NCI-H526 (cell line): ENCODE measurements at regions not wholly inside any gene's neighbourhood (a gene's known extent, or its start where the extent isn't known, plus 50 kb on each side); places are given as distances from the start of the nearest gene placed in this dataset.
"Not testable (repeated sequence)": the region's sequence is repeated elsewhere in the genome, so short reads cannot be mapped to it uniquely, and the experiment has no call there.

Source experiments
- DNase-seq, 2 experiments: peaks; one replicate each; lab custom pipeline; 2025; lab: John Stamatoyannopoulos, UW

DNA sequence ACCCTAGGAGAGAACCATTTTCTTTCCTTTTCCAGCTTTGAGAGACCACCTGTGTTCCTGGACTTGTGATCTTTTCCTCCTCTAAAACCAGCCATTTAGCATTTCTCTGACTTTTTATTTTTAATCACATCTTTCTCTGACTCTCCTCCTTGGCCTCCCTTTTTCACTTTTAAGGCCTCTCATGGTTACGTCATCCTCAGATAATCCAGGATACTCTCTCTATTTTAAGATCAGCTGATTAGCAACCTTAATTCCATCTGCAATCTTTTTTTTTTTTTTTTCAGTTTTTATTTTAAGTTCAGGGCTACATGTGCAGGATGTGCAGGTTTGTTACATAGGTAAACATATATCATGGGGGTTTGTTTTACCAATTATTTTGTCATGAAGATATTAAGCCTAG lies 54.0 kb downstream of the RFPL4B start:
- no peak for DNase-seq

DNA sequence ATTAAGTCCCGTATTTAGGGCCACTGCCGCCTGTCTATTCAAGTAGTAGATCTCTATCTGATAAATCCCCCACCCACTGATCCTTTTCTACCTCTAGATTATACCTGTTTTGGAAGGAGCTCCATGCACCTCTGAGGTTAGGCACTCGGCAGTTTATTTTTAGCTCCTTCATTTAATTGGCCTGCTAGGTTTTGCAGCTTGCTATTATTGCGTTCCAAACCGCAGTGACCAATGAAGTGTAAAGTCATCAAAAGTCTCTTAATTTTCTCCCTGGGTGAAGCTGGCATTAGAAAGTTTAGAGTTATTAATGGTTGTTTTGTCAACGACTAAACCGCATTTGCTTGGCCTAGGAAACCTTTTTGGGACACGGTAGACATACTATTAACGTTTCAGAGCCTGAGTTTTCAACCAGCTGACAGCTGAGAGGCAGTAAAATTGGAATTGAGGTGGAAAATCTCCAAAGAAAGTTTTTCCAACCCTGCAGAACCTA lies 60.0 kb downstream of the RFPL4B start:
- DNase-seq: no peak

DNA sequence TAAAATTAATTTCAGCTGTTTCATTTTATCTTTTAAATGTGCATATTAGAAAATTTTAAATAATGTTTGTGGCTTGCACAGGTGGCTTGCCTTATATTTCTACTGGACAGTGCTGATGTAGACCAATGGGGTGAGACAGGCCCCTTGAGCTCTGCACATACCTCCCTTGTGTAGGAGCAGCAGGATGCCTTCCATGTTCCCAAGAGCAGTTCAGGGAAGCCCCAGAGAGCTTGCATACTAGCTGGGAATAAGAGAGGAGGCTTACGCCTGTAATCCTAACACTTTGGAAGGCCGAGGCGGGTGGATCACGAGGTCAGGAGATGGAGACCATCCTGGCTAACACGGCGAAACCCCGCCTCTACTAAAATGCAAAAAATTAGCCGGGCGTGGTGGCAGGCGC lies 61.4 kb downstream of the RFPL4B start:
- no peak for DNase-seq

DNA sequence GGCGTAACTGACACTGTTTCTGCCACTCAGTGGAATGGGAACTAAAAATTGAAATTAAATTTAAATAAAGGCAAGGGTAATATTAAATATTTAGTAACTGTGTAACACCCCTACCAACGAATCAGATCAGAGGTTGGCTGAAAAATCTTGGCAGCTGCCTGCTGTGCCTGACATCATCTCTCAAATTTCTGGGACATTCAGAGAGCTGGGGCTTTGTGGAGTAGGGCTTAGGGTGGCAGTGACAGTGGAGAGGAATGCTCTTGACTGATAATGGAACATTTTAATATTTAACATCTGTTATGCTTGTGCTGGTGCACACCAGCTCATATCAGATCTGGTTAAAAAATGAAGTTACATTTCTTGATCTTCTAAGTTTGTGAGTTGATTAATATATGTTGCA lies 62.2 kb downstream of the RFPL4B start:
- DNase-seq: no peak

DNA sequence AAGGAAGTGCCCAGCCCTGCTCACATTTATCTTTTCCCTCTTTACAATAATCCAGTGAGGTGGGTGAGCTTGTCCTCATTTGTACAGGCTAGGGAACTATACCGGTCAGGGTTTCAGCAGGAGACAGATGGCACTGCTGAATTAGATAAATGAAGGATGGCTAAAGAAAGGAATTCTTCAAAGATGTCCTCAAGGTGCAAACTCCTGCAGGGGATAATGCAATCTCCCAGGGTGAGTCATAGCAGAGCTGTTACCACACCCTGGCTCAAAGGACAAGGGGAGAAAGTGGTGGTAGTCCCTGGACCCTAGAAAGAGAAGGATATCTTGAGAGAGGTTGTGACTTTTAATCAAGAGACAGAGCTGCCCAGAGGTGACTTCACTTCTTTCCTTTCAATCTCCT lies 66.7 kb downstream of the RFPL4B start:
- DNase-seq: no peak

DNA sequence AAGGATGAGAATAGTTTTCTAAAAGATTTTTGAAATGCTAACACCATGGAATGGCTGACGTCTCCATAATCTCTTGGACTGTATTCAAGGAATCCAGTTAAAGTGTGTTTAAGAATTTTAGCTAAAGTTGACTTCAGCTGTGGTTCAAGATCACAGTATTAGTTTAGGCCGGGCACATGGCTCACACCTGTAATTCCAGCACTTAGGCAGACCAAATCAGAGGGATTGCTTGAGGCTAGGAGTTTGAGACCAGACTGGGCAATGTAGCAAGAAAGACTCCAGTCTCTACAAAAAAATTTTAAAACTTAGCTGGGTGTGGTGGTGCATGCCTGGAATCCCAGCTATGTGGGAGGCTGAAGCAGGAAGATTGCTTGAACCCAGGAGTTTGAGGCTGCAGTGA lies 68.2 kb downstream of the RFPL4B start:
- no peak for DNase-seq

DNA sequence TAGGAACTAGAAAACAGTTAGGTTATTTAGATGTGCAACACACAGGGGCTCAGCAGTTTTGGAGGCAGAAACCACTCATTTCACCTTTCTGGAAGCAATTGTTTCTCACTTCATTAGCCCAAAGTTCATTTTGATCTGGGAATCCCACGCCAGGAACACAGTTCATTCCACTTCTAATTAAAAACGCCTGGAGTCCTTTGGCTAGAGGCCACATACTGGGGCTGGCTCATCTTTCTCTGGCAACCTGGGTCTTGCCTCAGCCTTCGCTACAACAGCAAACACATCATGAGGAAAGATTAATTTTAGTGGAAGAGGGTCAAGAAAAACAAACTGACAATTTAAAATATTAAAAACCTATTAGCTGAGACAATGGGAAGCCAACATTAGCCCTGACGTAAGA lies 69.7 kb downstream of the RFPL4B start:
- DNase-seq: no peak

DNA sequence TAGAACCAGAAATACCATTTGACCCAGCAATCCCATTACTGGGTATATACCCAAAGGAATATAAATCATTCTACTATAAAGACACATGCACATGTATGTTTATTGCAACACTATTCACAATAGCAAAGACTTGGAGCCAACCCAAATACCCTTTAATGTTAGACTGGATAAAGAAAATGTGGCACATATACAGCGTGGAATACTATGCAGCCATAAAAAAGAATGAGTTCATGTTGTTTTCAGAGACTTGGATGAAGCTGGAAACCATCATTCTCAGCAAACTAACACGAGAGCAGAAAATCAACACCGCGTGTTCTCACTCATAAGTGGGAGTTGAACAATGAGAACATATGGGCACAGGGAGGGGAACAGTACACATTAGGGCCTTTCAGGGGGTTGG lies 79.9 kb downstream of the RFPL4B start:
- not testable (repeated sequence) for DNase-seq

DNA sequence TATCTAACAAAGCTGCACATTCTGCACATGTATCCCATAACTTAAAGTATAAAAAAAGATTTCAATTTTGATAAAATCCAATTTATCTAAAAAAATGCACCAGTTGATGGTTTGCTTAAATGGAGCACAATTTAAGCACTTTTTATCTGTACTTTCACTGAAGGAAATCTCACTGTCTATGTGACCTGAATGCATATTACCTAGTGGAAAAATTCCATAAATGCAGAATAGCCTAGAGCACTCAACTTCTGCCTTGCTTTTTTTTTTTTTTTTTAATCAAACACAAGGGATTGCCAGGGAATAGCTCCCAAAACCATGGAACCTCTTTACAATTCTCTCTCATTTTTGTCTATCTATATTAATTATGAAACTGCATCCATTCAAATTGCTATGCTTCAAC lies 80.4 kb downstream of the RFPL4B start:
- DNase-seq: no peak

DNA sequence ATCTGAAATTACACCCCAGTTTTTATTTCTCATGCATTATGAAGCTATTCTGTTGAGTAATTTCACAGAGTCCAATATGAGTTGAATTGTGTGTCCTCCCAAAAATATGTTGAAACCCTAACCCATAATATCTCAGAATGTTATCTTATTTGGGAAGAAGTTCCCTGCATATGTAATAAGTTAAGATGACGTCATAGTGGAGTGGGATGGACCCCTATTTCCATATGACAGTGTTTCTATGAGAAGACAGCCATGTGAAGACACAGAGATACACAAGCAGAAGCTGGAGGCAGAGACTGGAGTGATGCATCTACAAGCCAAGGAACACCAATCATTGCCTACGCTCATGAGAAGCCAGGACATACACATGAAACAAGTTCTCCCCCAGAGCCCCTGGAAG lies 81.3 kb downstream of the RFPL4B start:
- no peak for DNase-seq

DNA sequence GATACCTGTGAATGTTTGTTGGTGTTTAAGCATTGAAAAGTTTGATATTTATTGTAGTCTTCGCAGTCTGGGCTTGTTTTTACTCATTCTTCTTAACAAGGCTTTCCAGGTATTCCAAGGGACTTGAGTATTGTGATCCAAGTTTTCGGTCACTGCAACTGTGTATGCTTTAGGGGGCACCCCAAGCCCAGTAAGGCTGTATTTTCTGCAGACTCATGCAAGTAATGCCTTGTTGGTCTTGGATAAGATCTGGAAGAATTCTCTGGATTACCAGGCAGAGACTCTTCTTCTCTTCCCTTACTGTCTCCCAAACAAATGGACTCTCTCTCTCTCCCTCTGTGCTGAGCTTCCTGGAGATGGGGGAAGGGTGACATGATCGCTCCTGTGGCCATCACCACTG lies 82.1 kb downstream of the RFPL4B start:
- peak in 1 of 2 experiments; percentile 16 for DNase-seq

DNA sequence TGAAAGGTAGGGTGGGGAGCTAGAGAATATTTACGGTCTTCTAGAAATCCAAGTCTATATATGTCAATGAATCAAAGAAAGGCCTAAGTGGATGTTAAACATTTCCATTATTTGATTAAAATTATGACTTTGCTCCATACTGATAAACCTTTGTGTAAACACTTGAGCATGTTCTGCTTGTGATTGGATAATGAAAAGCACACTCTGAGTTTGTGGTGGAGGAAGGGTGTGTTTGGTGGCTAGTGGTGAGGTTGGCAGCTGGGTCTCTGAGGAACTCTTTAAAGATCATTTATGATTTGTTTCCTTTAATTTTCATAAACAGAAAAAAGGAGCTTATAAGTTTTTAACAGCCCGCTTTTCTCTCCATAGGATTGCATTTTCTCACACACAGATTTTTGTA lies 84.7 kb downstream of the RFPL4B start:
- DNase-seq: no peak

DNA sequence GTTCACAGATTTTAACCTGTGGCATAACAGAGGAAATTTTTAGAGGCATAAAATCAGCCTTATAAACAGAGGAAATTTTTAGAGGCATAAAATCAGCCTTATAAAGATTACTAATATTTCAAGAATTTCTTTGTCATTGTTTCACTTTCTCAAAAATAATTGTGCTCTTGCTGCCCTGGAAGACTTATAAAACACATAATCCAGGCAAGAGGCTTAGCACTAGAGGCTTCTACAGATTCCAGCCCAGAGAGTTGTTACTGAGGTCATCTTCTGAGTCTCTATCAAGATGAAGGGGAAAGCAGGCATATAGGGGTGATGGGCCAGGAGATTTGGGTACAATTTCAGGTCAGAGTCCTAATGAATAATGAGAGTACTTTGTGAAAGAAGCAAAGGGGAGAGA lies 85.7 kb downstream of the RFPL4B start:
- DNase-seq: no peak

DNA sequence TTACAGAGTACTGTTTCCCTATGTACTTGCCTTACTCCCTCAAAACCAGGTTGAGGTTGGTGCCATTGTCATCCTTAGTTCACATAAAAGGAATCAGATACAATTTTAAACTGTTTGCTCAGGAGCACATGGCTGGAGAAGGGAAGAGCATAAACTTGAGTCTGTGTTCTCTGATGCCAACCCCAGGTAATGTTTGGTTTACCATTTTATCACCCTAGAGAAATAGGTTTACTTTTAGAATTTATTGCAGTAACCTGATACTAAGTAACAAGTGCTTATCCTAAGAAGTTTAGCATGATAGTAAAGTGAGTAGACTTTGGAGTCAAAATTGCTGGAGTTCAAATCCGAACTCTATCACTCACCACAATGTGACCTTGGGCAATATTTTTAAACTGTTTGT lies 86.3 kb downstream of the RFPL4B start:
- peak; percentile 18 to 25 for DNase-seq

DNA sequence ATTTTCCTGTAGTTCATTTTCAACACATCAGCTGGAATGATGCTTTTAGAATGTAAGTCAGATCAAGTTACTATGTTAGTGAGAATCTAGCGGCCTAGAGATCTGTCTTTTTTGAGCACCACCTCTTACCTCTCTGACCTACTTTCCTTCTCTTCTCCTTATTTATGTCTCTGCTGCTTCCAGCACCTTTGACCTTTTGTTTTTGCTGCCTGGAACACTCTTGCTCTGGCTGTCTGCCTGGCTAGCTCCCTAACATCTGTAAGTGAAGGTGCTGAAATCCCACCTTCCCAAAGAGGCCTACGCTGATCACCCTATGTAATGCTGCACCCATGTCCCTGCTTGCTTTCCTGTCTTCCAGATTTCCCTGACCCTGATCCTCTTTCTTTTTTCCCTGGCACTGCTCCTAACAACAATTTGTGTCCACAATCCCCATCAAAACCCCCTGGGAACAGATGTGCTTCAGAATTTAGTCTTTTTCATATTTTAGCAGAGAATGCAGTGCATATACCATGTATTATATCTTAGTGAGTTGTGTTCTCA lies 87.8 kb downstream of the RFPL4B start:
- DNase-seq: no peak

DNA sequence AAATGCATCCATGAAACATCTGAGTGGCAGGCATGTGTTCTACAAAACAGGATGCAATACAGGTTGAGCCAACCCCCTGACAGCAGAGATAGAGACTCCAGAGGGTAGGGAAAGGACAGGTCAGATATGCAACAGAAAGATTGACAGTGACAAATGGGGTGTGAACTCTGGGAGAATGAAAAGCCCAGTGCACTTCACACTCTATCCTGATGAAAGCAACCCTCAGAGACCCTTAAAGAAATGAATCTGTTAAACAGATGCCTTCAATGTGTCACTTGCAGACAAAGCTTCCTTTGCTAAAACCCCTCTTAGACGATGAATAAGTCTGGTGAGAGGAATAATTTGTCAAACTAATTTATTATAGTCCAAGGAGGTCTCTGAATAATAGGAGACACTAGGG lies 89.9 kb downstream of the RFPL4B start:
- DNase-seq: no peak

DNA sequence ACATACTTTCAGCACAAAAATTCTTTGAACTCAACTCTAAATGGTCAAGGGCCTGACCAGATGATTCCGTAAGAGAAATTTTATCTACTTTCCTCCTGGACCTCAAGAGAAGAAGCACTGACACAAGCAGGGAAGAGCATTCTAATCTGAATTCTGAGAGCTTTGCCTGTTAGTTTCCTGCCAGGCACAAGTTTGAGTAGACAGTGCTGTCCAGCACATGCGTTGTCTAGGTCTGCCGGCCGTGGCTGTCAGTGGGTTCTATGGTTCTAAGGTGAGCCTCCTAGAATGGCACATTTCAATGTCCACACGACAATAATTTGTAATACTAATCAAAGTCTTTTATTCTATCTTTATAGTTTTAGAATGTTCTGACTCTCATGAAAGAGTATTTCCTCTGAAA lies 91.9 kb downstream of the RFPL4B start:
- DNase-seq: no peak

DNA sequence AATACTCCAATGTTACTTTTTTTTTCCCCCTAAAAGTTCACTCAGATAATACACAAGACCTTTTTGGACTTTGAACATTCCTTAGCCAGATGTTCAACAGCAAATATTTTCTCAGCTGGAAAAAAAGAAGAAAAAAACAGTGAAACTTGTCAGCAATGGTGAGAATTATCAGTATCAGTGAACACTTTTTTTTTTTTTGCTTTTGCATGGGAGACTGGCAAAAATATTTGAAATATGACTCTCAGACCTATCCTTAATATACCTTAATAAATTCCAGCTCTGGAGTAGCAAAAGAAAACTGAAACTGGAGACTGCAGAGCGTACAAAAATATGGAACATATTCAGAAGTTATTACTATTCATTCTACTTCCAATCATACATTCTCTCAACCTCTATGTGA lies 92.3 kb downstream of the RFPL4B start:
- no peak for DNase-seq

DNA sequence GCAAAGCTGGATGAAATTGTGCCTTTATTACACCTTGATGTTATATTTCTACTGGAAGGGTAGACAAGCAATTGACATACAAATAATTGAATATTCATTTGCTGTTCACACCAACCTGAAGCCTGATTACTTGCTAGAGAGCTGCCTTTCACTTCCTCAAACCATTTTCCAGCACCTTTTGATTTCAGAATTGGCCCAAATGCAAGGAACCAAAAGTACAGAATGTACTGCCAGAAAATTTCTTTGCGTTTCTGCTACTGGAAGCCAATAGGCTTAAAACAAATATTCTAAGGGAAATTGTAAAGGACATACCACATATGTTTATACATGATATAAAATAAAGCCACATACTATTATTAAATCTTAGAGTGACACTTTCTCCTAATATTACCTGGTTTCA lies 94.5 kb downstream of the RFPL4B start:
- DNase-seq: no peak

DNA sequence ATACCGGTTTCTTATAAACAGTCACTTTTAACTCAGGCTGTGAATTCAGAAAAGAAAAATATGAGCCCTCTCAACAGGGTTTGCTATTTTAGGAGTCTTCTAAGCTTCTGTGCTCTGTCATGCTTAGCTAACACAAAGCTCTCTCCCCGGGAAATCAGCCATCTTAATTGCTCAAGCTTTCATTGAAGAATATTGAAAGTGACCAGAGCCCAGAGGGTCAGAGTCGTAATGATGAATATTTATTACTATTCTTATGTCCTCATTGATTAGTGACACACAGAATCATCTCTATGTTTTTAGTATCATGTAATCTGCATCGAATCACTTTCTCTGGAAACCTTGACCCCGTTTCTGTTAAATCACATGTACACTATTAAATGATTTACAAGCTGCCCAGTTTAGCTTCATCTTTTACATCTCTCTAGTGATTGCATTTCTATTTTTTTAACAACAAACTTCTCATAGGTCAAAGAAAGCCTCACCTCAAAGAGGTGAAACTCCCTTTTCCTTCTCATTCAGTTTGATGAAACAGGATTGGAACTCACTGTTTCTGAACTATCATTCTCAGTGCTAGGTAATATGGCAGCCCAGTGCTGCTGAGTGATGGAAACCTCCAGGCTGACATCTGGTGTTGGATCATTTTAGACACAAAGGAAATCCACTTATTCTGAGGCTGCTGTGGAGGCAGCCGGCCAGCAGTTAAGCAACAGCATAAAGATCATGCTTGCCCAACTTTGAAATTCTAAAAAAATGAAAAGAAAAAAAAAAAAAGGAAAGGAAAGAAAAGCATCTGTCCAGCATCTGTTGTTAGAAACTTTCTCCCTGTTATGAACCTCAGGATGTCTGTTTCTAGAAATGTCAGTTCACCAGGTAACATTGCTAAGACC lies 96.3 kb downstream of the RFPL4B start:
- no peak for DNase-seq

DNA sequence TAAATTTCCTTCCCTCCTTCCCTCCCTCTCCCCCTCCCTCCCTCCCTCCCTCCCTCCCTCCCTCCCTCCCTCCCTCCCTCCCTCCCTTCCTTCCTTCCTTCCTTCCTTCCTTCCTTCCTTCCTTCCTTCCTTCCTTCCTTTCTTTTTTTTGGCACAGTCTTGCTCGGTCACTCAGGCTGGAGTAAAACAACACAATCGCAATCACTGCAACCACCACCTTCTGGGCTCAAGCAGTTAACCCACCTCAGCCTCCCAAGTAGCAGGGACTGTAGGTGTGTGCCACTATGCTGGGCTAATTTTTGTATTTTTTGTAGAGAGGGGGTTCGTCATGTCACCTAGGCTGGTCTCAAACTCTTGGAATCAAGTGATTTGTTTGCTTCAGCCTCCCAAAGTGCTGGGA lies 101.7 kb downstream of the RFPL4B start:
- not testable (repeated sequence) for DNase-seq

DNA sequence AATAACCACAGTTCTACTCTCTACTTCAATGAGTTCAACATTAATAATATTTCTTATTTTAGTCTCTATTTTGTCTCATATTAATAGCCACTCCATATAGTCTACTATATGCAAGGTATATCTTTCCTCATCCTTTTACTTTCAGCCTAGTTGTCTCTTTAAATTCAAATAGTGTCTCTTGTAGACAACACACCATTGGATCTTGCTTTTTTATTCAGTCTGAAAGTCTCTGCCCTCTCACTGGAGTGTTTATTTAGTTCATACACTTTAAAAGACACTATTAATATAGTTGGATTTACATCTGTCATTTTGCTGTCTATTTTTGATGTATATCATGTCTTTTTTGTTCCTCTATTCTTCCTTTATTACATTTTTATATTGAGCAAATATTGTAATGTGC lies 103.5 kb downstream of the RFPL4B start:
- DNase-seq: no peak

DNA sequence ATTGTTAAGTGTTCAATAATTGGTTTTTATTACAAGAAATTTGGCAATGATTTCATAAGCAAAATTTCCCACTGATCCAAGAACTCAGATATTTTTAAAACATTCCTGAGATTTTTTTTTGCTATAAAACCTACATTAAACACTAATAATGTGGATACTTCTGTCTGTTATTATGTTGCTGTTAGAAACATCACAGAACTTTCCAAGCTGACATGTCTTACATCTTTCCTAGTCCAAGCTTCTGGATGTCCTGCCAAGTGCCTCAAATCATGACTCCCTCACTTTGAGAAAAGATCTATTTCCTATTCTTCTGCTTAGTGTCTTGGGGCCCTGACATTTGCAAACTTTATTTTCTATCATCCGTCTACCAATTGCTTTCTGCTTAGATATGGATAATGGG lies 110.8 kb downstream of the RFPL4B start:
- DNase-seq: no peak
